Putamen (tissue), 1 donor: ENCODE measurements at regions not wholly inside any gene's neighbourhood (a gene's known extent, or its start where the extent isn't known, plus 50 kb on each side); places are given as distances from the start of the nearest gene placed in this dataset.
A peak's percentile ranks its signal among the peaks of the same experiment; 100 is the strongest.
"Not testable (repeated sequence)": the region's sequence is repeated elsewhere in the genome, so short reads cannot be mapped to it uniquely, and the experiment has no call there.

Experiments used
- DNase-seq: peaks from one replicate; pipeline ENCODE4 v3.0.0-alpha.2; 2016; ENCODE audit warnings: low spot score

GRCh38 chr10:76815505-76815904 lies 822.1 kb downstream of the KCNMA1 start:
- DNase-seq: not testable (repeated sequence)

GRCh38 chr10:76811430-76811829 lies 826.2 kb downstream of the KCNMA1 start:
- DNase-seq: no peak

- DNase-seq: no peak
These were observed 849.2 kb downstream of the KCNMA1 start for GRCh38 chr10:76788452-76788811.

- DNase-seq: no peak
These were observed 849.7 kb downstream of the KCNMA1 start for GRCh38 chr10:76787746-76788451.

- no peak for DNase-seq
These were observed 851.0 kb downstream of the KCNMA1 start for GRCh38 chr10:76786504-76787072.

GRCh38 chr10:76784076-76784475 lies 853.5 kb downstream of the KCNMA1 start:
- no peak for DNase-seq

GRCh38 chr10:76779796-76780301 lies 857.8 kb downstream of the KCNMA1 start:
- DNase-seq: no peak

GRCh38 chr10:76778914-76779795 lies 858.5 kb downstream of the KCNMA1 start:
- DNase-seq: no peak

- no peak for DNase-seq
These were observed 862.5 kb downstream of the KCNMA1 start for GRCh38 chr10:76774987-76775603.

GRCh38 chr10:76769582-76769981 lies 868.0 kb downstream of the KCNMA1 start:
- no peak for DNase-seq

GRCh38 chr10:76769161-76769560 lies 868.4 kb downstream of the KCNMA1 start:
- DNase-seq: no peak

- DNase-seq: no peak
These were observed 870.9 kb downstream of the KCNMA1 start for GRCh38 chr10:76766682-76767081.

- not testable (repeated sequence) for DNase-seq
These were observed 872.7 kb downstream of the KCNMA1 start for GRCh38 chr10:76764921-76765320.

- DNase-seq: no peak
These were observed 873.4 kb downstream of the KCNMA1 start for GRCh38 chr10:76764177-76764576.

GRCh38 chr10:76763376-76763775 lies 874.2 kb downstream of the KCNMA1 start:
- no peak for DNase-seq

- no peak for DNase-seq
These were observed 877.9 kb downstream of the KCNMA1 start for GRCh38 chr10:76759681-76760080.

GRCh38 chr10:76743169-76743568 lies 894.4 kb downstream of the KCNMA1 start:
- DNase-seq: no peak

- DNase-seq: no peak
These were observed 897.1 kb downstream of the KCNMA1 start for GRCh38 chr10:76740514-76740913.

GRCh38 chr10:76738991-76739390 lies 898.6 kb downstream of the KCNMA1 start:
- peak; percentile 53 for DNase-seq

GRCh38 chr10:76736815-76737618 lies 900.6 kb downstream of the KCNMA1 start:
- DNase-seq: peak; percentile 50

GRCh38 chr10:76736392-76736791 lies 901.2 kb downstream of the KCNMA1 start:
- DNase-seq: no peak
